Ishikawa (cell line): ENCODE measurements at regions not wholly inside any gene's neighbourhood (a gene's known extent, or its start where the extent isn't known, plus 50 kb on each side); places are given as distances from the start of the nearest gene placed in this dataset.
A peak's percentile ranks its signal among the peaks of the same experiment; 100 is the strongest.

ENCODE experiments used
- CEBPB ChIP-seq: IDR thresholded peaks from 2 replicates; pipeline ENCODE4 v1.6.1; 2012
- CREB1 ChIP-seq: IDR thresholded peaks from 2 replicates; pipeline ENCODE4 v1.6.1; 2012; ENCODE audit warnings: low read depth
- EGR1 ChIP-seq: IDR thresholded peaks from 2 replicates; pipeline ENCODE4 v1.6.1; 2012
- EP300 ChIP-seq: IDR thresholded peaks from 2 replicates; pipeline ENCODE4 v1.6.1; 2012; ENCODE audit warnings: borderline replicate concordance
- MAX ChIP-seq: IDR thresholded peaks from 2 replicates; pipeline ENCODE4 v1.6.1; 2012
- NFIC ChIP-seq: IDR thresholded peaks from 2 replicates; pipeline ENCODE4 v1.6.1; 2012
- RAD21 ChIP-seq: IDR thresholded peaks from 2 replicates; pipeline ENCODE4 v1.6.1; 2012; ENCODE audit warnings: low read depth
- REST ChIP-seq: IDR thresholded peaks from 2 replicates; pipeline ENCODE4 v1.6.1; 2012; ENCODE audit warnings: low read depth, mild to moderate bottlenecking
- TAF1 ChIP-seq: IDR thresholded peaks from 2 replicates; pipeline ENCODE4 v1.6.1; 2012; ENCODE audit warnings: low read depth, mild to moderate bottlenecking
- TCF12 ChIP-seq: IDR thresholded peaks from 2 replicates; pipeline ENCODE4 v1.6.1; 2012; ENCODE audit warnings: low read depth
- USF1 ChIP-seq: IDR thresholded peaks from 2 replicates; pipeline ENCODE4 v1.6.1; 2012
- YY1 ChIP-seq: IDR thresholded peaks from 2 replicates; pipeline ENCODE4 v1.6.1; 2012; ENCODE audit warnings: low read depth
- ZBTB7A ChIP-seq: IDR thresholded peaks from 2 replicates; pipeline ENCODE4 v1.6.1; 2012; ENCODE audit warnings: low read depth

- TF ChIP-seq CEBPB (no peak), TCF12 (no peak), EGR1 (no peak), NFIC (no peak), TAF1 (no peak), MAX (no peak), CREB1 (no peak)
Observed at GRCh38 chrX:87975365-87975764, 457.8 kb downstream of the KLHL4 start.

- TF ChIP-seq CEBPB = no peak
- TF ChIP-seq YY1 = no peak
- TF ChIP-seq MAX = no peak
- TF ChIP-seq RAD21 = no peak
Observed at GRCh38 chrX:88024022-88024421, 506.4 kb downstream of the KLHL4 start.

- TF ChIP-seq CREB1 = no peak
- TF ChIP-seq REST = no peak
- TF ChIP-seq EGR1 = no peak
- no peak for TF ChIP-seq RAD21
- TF ChIP-seq TCF12 = no peak
- no peak for TF ChIP-seq ZBTB7A
- no peak for TF ChIP-seq NFIC
- TF ChIP-seq USF1 = no peak
- no peak for TF ChIP-seq YY1
- no peak for TF ChIP-seq TAF1
Observed at GRCh38 chrX:88072339-88073030, 554.9 kb downstream of the KLHL4 start.

- TF ChIP-seq CEBPB = no peak
- no peak for TF ChIP-seq EP300
- TF ChIP-seq NFIC = no peak
- no peak for TF ChIP-seq REST
- TF ChIP-seq USF1 = no peak
- TF ChIP-seq RAD21 = no peak
- TF ChIP-seq TCF12 = no peak
- no peak for TF ChIP-seq YY1
Observed at GRCh38 chrX:88101968-88102367, 584.4 kb downstream of the KLHL4 start.

- TF ChIP-seq EP300 (no peak), TAF1 (no peak), RAD21 (peak; percentile 41; the same call in 1 of the 2 replicates)
Observed at GRCh38 chrX:88135735-88136134, 611.3 kb upstream of the CPXCR1 start.

- TF ChIP-seq MAX (no peak), EP300 (no peak), YY1 (no peak), CEBPB (no peak), REST (no peak), ZBTB7A (no peak), USF1 (no peak), CREB1 (no peak), TCF12 (no peak)
Observed at GRCh38 chrX:88136328-88136727, 610.7 kb upstream of the CPXCR1 start.
